GM12872 (cell line): ENCODE measurements at regions not wholly inside any gene's neighbourhood (a gene's known extent, or its start where the extent isn't known, plus 50 kb on each side); places are given as distances from the start of the nearest gene placed in this dataset.

Experiments used
- CTCF ChIP-seq: IDR thresholded peaks from 3 replicates; pipeline ENCODE4 v1.5.1; 2011; ENCODE audit warnings: low read depth, mild to moderate bottlenecking, low read length, moderate library complexity; ENCODE audit not compliant: insufficient read depth

GRCh38 chr20:39144757-39145156 lies 182.6 kb downstream of the DHX35 start:
- no peak for TF ChIP-seq CTCF

DNA sequence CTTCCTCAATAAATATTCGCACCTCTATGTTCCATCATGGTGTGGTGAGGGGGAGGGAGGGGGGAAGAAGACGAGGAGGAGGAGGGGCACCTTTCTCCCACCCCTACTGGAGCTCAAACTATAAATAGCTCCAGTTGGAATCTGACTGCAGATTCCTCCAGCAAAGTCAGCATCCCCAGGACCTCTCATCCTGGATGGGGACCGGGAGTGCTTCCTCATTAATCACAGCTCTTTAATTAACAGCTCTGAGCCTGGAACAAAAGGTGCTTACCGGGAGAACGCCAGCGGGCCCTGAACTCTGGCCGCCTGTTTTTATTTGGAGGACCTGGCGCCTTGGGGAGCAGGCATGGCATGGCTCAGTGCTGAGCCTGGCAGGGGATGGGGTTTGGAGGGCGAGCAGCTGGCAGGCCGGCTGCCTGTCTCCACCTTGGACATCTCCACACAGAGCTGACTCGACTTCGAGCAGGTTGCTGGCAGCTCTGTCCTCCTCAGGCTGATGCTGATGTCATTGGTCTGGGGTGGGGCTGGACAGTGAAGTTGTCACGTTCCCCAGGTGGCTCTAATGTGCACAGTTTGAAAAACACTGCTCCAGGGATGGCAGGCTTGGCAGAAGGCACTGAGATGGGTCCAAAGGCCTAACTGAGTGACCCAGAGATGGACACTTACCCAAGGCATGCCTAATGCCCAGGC lies 180.4 kb downstream of the DHX35 start:
- TF ChIP-seq CTCF = no peak

GRCh38 chr20:39137299-39137698 lies 175.2 kb downstream of the DHX35 start:
- TF ChIP-seq CTCF = no peak

- TF ChIP-seq CTCF = no peak
Measured at GRCh38 chr20:39136798-39137197, 174.7 kb downstream of the DHX35 start.

GRCh38 chr20:39135885-39136544 lies 173.9 kb downstream of the DHX35 start:
- TF ChIP-seq CTCF = no peak

GRCh38 chr20:39133201-39133600 lies 171.1 kb downstream of the DHX35 start:
- no peak for TF ChIP-seq CTCF

GRCh38 chr20:39132511-39132910 lies 170.4 kb downstream of the DHX35 start:
- no peak for TF ChIP-seq CTCF
